ENCODE measurements at regions not wholly inside any gene's neighbourhood (a gene's known extent, or its start where the extent isn't known, plus 50 kb on each side); places are given as distances from the start of the nearest gene placed in this dataset.
"Not testable (repeated sequence)": the region's sequence is repeated elsewhere in the genome, so short reads cannot be mapped to it uniquely, and the experiment has no call there.

DNA sequence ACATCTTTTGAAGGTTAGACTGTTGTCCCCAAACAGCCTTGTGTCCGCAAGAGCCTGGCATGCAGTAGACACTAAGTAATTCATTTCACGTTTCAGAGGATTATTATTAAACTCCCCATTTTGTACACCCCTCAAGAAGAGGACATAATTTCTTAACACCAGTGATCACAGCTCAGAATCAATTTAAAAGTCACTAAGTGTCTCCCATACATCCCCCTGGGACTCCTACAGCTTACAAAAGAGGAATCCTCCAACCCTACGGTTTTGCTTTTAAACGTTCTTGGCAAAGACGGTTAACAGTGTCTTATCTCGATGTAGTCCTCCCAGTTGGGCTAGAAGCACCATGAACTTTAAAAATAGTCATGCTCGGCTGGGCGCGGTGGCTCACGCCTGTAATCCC lies 81.2 kb upstream of the PDPR start:
- not testable (repeated sequence) for TF ChIP-seq PKNOX1 (IDR thresholded peaks at IDR 0.05); FOXA1 (IDR thresholded peaks at IDR 0.05); SP1 (IDR thresholded peaks at IDR 0.05); FOXK2 (IDR thresholded peaks at IDR 0.05); TARDBP (IDR thresholded peaks at IDR 0.05); CTBP1 (IDR thresholded peaks at IDR 0.05; ENCODE audit: borderline replicate concordance); ZNF384 (IDR thresholded peaks at IDR 0.05); L3MBTL2 (conservative IDR thresholded peaks at IDR 0.05); ARNT (IDR thresholded peaks at IDR 0.05); SUZ12 (IDR thresholded peaks at IDR 0.05); BHLHE40 (IDR thresholded peaks at IDR 0.05; ENCODE audit: borderline replicate concordance)

All from HEK293T (cell line).